ENCODE measurements at regions not wholly inside any gene's neighbourhood (a gene's known extent, or its start where the extent isn't known, plus 50 kb on each side); places are given as distances from the start of the nearest gene placed in this dataset.

GRCh38 chr15:31247404-31247803 lies 79.2 kb upstream of the KLF13 start:
- Histone ChIP-seq H3K4me1 (ENCODE audit: control insufficient read depth in 1 of 2, insufficient read depth in 1 of 2, low read depth in 1 of 2, low read length in 1 of 2) (no peaks in the 10 kb centered on the region), H3K27ac (no peak overlapping the region), H3K27me3 (no peaks in the 10 kb centered on the region), H3K4me3 (ENCODE audit: low read depth in 1 of 2, low read length in 1 of 2) (no peak overlapping the region), H3K9me3 (no peaks in the 10 kb centered on the region), H3K36me3 (no peaks in the 10 kb centered on the region)
- no peak for TF ChIP-seq CTCF (IDR thresholded peaks at IDR 0.05)

- H3K9me3 ChIP-seq = no peaks in the 10 kb centered on the region
- H3K27ac ChIP-seq = no peak overlapping the region
- no peak for TF ChIP-seq CTCF (IDR thresholded peaks at IDR 0.05)
- H3K27me3 ChIP-seq = no peaks in the 10 kb centered on the region
- H3K4me1 ChIP-seq (ENCODE audit: control insufficient read depth in 1 of 2, insufficient read depth in 1 of 2, low read depth in 1 of 2, low read length in 1 of 2) = no peaks in the 10 kb centered on the region
- H3K36me3 ChIP-seq = no peaks in the 10 kb centered on the region
- no peak overlapping the region for H3K4me3 ChIP-seq (ENCODE audit: low read depth in 1 of 2, low read length in 1 of 2)
These were observed 78.4 kb upstream of the KLF13 start for GRCh38 chr15:31248263-31248662.

- no peaks in the 10 kb centered on the region for H3K36me3 ChIP-seq
- no peaks in the 10 kb centered on the region for H3K27me3 ChIP-seq
- no peak overlapping the region for H3K27ac ChIP-seq
- TF ChIP-seq CTCF (IDR thresholded peaks at IDR 0.05) = no peak
- H3K4me3 ChIP-seq (ENCODE audit: low read depth in 1 of 2, low read length in 1 of 2) = no peak overlapping the region
- no peaks in the 10 kb centered on the region for H3K4me1 ChIP-seq (ENCODE audit: control insufficient read depth in 1 of 2, insufficient read depth in 1 of 2, low read depth in 1 of 2, low read length in 1 of 2)
- H3K9me3 ChIP-seq = no peaks in the 10 kb centered on the region
These were observed 77.7 kb upstream of the KLF13 start for GRCh38 chr15:31248951-31249350.

- H3K27ac ChIP-seq = no peak overlapping the region
- H3K27me3 ChIP-seq = no peaks in the 10 kb centered on the region
- no peak overlapping the region for H3K4me3 ChIP-seq (ENCODE audit: low read depth in 1 of 2, low read length in 1 of 2)
- H3K36me3 ChIP-seq = no peaks in the 10 kb centered on the region
- no peaks in the 10 kb centered on the region for H3K9me3 ChIP-seq
- H3K4me1 ChIP-seq (ENCODE audit: control insufficient read depth in 1 of 2, insufficient read depth in 1 of 2, low read depth in 1 of 2, low read length in 1 of 2) = peaks cover 5 to 7% of the 10 kb centered on the region in 2 experiments
- no peak for TF ChIP-seq CTCF (IDR thresholded peaks at IDR 0.05)
These were observed 76.6 kb upstream of the KLF13 start for GRCh38 chr15:31250033-31250432.

GRCh38 chr15:31251165-31251564 lies 75.5 kb upstream of the KLF13 start:
- H3K27me3 ChIP-seq = no peaks in the 10 kb centered on the region
- no peak overlapping the region for H3K4me3 ChIP-seq (ENCODE audit: low read depth in 1 of 2, low read length in 1 of 2)
- H3K27ac ChIP-seq = no peak overlapping the region
- H3K36me3 ChIP-seq = no peaks in the 10 kb centered on the region
- TF ChIP-seq CTCF (IDR thresholded peaks at IDR 0.05) = no peak
- H3K4me1 ChIP-seq (ENCODE audit: control insufficient read depth in 1 of 2, insufficient read depth in 1 of 2, low read depth in 1 of 2, low read length in 1 of 2) = peaks cover 16 to 19% of the 10 kb centered on the region in 2 experiments
- no peaks in the 10 kb centered on the region for H3K9me3 ChIP-seq

Data from neutrophil (primary cell).